KBM-7 (cell line): ENCODE measurements at regions not wholly inside any gene's neighbourhood (a gene's known extent, or its start where the extent isn't known, plus 50 kb on each side); places are given as distances from the start of the nearest gene placed in this dataset.
"Not testable (repeated sequence)": the region's sequence is repeated elsewhere in the genome, so short reads cannot be mapped to it uniquely, and the experiment has no call there.

ENCODE experiments used
- DNase-seq: peaks from one replicate; pipeline ENCODE4 v3.0.0-alpha.2; 2015
- in situ Hi-C: fragments of 300-500 bp; cut with MboI; formaldehyde crosslinking; loops from 2 replicates; pipeline ENCODE4 v1.14.3; 2020; ENCODE audit warnings: low sequenced_read_pairs, low pct_unique_long_range_greater_than_20kb, mixed read lengths

DNA sequence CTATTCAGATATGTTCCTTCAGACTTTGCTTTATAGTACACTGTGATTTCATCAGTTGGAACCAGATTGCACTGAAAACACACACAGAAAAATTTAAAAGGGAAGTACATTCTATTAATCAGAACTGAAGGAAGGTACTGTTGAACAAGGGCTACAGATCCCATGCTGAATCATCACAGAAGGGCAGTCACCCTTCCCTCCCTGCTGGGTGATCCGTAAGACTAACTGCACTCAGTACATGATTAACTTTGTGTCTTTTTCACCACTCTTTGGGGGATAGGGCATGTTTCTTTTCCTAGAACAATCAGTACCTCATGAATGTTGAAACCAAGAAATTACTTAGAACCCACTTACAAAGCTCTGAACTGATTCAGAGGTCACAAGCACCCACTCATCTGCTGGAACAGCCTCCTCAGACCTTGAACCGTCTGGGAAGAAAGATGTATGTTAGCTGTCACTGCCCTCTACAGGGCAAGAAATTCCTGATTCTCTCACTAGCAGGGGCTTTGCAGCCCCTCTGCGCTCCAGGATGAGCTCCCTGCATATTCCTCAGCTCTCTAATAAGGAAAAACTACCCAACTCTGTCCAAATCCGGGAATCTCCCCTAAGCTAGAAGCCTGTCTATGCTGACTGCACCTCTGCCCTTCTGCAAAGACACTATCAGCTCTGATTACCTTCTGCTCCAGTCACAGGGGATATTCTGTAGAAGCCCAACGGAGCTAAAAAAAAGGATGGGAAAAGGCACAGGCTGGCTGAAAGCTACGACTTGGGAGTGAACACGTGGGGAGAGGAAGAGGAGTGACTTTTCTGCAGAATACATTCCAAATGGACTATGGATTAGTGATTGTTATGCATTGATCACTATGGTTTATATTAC lies 51.0 kb downstream of the IARS1 start:
- DNase-seq, result no peak
- in situ Hi-C loops, result loop anchor here (25.0 kb wide), 1 partner anchor 105 kb away; no protein-coding TSS in a partner anchor

DNA sequence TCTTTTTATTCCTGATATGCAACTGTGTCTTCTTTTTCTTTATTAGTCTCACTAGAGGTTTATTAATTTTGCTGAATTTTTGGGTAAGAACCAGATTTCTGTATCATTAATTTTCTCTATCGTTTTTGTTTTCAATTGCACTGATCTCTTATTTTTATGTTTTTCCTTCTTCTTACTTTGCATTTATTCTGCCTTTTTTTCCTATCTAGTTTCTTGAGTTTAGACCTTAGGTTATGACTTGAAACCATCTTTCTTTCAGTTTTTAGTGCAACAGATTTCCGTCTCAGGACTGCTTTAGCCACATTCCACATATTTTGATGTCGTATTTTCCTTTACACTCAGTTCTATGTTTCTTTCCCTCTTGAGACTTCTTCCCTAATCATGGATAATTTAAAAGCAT lies 56.6 kb downstream of the IARS1 start:
- in situ Hi-C loops, result loop anchor here (25.0 kb wide), 1 partner anchor 100 kb away; no protein-coding TSS in a partner anchor
- DNase-seq, result no peak

DNA sequence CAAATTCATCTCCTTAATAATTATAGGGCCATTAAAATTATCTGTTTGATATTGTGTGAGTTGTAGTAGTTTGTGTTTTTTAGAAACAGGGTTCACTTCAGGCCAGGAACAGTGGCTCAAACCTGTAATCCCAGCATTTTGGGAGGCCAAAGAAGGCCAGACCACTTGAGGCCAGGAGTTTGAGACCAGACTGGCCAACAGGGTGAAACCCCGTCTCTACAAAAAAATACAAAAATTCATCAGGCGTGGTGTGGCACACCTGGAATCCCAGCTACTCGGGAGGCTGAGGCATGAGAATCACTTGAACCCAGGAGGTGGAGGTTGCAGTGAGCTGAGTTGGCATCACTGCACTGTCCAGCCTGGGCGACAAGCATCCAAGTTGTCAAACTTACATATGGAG lies 57.0 kb downstream of the IARS1 start:
- DNase-seq, result no peak
- in situ Hi-C loops, result loop anchor here (25.0 kb wide), 1 partner anchor 99 kb away; no protein-coding TSS in a partner anchor

DNA sequence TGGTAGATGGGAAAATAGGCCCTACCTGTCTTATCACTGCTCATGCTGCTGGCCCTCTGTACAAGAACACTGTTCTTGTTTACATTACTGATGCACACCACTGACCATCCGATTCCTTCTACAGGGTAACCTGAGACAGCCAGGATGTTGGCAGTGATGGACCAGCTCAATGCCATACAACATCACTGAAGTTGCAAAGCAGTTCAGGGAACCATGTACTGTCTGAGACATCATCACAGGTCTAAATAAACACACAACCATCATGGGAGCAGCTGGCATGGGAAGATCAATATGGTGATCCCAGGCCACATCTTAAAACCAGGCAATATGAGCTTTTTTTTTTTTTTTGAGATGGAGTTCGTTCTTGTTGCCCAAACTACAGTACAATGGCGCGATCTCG lies 59.0 kb downstream of the IARS1 start:
- in situ Hi-C loops, result loop anchor here (25.0 kb wide), 1 partner anchor 97 kb away; no protein-coding TSS in a partner anchor
- no peak for DNase-seq

DNA sequence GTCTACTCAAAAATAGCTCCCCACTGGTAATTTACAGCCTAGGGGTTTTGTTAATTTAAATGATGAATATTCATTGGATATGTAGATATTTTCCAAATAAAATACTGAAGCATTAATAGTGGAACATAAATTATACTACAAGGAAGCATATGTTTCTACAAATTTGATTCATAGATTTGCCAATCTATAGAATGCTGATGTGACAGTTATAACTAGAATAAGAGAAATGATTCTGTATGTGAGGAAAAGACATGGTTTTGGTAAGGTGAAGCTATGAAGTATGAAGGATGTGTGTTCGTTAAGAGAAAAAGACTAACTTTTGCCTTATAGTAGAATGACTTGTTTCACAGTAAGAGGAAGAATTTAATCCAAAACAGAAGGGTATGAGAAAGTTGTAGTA lies 61.3 kb downstream of the IARS1 start:
- in situ Hi-C loops, result loop anchor here (25.0 kb wide), 1 partner anchor 95 kb away; no protein-coding TSS in a partner anchor
- no peak for DNase-seq

DNA sequence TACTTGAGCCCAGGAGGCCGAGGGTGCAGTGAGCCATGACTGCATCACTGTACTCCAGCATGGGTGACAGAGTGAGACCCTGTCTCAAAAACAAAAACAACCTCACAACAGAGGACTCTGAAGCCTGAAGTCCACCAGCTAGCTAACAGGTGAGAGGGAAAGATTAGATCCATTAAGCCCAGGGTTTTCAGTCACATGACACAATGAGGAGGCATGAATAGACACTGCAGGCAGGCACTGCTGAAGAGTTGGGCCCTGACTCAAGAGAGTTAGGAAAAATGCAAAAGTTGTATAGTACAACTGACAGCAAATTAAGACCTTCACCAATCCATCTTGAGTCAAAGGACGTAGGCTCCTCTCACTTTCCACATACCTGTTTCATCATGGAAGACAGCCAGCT lies 64.9 kb downstream of the IARS1 start:
- DNase-seq, result no peak
- in situ Hi-C loops, result loop anchor here (25.0 kb wide), 1 partner anchor 91 kb away; no protein-coding TSS in a partner anchor

DNA sequence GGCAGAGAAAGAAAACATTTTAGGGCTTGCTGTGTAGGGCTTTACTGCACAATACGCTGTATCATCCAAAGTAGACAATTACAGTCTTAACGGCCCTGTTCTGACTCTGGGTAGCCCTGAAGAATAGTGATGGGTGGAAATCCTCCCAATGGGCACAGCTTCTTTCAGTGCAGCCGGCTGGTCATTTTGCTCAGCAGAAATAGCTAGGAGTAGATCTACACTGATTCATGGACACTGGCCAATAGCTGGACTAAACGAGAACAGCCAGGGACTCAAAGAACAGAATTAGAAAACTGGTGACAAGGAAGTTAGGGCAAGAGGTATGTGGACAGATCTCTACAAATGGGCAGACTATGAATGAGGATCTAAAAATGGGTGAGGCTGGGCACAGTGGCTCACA lies 69.3 kb downstream of the IARS1 start:
- no peak for DNase-seq

DNA sequence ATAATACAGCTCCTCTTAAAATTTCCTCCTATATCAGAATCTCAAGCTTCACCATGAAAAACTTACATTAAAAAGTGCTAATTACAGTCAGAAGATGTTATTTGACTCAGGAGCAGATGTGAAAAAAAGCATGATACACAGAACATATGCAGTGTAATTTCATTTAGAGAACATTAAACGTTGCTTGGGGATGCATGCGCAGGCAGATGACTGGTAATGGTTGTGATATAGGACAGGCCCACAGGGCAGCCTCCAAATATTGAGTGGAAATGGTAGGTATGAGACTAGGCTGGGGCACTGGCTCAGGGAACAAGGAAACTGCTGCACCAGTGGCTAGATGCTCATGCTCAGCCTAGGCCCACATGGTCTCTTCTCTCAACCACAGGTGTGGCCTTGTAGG lies 69.7 kb downstream of the IARS1 start:
- in situ Hi-C loops, result loop anchor here (25.0 kb wide), 1 partner anchor 89 kb away; no protein-coding TSS in a partner anchor
- no peak for DNase-seq

More for the DNA sequence above, 69.3 kb downstream of the IARS1 start:
- in situ Hi-C loops, result loop anchor here (25.0 kb wide), 1 partner anchor 88 kb away; no protein-coding TSS in a partner anchor

DNA sequence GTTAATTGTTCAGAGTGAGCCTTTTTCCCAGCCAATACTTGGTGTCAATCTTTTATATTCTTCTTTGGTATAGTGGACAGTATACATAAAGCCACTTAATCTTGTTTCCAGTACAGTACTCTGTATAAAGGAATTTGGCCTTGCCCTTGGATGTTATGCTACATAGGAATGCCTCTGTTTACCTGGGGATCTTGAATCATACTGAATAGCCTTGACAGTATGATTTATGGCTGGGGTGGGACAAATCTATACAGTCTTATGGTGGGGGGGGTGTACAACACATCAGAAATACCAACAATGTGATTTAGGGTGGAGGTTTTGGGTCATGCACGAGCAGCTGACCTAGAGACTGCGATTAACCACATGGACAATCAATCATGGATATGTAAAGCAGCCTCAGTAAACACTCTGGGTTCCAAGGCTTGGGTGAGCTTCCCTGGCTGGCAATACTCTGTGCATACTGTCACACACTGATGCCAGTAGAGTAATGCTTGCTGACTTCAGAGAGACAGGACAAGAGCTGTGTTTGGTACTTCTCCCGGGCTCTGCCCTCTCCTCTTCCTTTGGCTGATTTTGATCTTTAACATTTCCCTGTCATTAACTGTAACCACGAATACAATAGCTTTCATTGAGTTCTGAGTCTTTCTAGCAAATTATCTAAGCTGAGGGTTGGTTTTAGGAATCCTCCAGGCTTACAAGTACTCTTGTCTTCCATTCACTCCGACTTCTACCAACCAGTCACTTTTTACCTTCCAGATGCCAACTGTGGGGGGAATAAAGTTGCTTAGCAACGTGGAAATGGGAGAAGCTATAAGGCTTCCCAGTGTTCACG lies 84.6 kb downstream of the IARS1 start:
- in situ Hi-C loops, result loop anchor here (25.0 kb wide), 1 partner anchor 103 kb away; no protein-coding TSS in a partner anchor
- no peak for DNase-seq

DNA sequence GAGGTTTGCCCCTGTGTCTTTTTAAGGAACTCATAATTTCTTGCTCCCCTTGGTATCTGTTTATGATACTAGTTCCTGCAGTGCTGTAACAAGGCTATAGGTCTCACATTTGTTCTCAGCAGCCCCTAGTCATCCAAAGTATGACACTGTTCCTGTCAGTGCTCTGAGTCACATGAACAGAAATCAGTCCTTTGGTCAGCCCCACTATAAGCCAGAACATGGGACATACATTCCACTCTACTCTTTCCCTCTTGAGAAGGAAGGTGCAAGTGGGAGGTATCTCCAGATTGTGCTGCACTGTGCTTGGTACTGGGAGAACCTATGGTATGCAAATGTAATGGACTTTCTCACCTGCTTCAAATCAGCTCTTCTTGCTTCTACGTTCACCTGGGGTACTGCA lies 87.0 kb downstream of the IARS1 start:
- in situ Hi-C loops, result loop anchor here (25.0 kb wide), 1 partner anchor 106 kb away; no protein-coding TSS in a partner anchor
- DNase-seq, result peak; percentile 20

DNA sequence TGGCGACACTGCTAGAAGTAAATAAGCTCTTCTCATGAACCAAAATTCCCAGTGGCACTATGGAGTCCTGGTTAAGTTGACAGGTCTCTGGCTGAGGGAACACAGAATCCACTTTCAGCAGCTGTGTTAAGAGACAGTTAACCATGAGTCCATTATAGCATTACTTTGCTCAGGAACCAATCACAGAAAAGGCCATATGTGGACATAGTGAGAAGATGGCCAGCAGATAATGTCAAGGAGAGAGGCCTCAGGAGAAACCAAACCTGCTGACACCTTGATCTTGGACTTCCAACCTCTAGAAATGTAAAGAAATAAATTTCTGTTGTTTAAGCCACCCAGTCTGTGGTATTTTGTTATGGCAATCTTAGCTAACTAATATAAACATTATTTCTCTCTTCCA lies 88.7 kb upstream of the SPTLC1 start:
- in situ Hi-C loops, result loop anchor here (25.0 kb wide), 1 partner anchor 108 kb away; no protein-coding TSS in a partner anchor

DNA sequence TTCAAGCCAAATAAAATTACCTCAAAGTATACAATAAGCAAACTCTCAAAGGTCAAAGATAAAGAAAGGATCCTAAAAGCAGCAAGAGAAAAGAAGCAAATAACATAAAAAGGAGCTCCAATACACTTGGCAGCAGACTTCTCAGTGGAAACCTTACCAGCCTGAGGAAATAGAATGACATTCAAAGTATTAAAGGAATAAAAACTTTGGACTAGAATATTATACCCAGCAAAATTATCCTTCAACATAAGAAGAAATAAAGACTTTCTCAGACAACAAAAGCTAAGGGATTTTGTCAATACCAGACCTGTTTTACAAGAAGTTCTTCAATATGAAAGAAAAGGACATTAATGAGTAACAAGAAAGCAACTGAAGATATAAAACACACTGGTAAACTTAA lies 83.0 kb upstream of the SPTLC1 start:
- DNase-seq, in situ Hi-C loops: not testable (repeated sequence)

More for the DNA sequence above, 88.7 kb upstream of the SPTLC1 start:
- DNase-seq, result not testable (repeated sequence)

DNA sequence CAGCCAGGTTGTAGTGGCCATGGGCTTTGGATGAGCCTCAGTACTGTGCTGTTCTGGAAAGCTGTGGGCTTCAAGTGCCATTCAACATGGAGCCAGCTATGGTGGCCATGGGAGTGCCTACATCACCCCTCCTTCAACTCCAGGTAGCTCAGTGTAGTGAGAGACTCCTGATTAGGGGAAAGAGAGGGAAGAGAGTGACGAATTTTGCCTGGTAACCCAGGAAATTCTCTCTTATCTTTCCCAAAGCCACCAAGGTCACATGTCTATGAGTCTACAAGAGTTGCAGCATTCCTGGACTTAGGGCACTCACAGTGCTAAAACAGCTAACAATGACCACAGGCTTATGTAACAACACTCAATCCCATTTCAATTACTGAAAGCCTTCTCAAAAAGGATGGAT lies 81.7 kb upstream of the SPTLC1 start:
- in situ Hi-C loops, result no loop called here
- no peak for DNase-seq

DNA sequence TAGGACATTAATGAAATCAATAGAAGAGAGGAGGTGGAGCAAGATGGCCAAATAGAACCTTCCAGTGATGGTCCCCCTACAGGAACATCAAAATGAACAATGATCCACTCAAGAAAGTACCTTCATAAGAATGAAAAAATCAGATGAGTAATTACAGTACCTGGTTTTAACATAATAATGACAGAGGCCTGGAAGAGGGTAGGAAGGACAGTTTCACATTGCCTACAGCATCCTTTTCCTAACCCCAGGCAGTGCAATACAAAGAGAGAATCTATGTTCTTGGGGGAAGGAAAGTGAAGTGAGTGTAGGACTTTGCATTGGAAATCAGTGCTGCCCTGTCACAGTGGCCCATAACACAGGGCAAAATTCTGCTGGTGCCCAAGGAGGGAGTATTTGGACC lies 81.2 kb upstream of the SPTLC1 start:
- in situ Hi-C loops, result no loop called here
- DNase-seq, result no peak

DNA sequence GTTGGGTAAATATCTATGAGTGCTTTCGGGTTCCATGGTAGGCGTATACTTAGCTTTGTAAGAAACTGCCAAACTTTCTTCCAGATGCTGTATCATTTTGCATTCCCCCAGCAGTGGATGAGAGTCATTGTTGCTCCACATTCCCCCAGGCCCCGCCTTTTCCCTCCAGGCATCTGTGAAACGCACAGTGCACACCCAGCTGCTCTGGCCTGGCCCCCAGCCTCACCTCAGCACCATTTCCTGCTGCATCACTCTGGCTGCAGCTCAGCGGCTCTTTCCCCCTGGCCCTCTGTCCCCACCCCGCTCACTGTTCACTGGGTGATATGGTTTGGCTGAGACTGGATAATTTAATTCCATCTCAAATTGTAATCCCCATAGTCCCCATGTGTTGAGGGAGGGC lies 76.6 kb upstream of the SPTLC1 start:
- DNase-seq, result no peak
- in situ Hi-C loops, result no loop called here

DNA sequence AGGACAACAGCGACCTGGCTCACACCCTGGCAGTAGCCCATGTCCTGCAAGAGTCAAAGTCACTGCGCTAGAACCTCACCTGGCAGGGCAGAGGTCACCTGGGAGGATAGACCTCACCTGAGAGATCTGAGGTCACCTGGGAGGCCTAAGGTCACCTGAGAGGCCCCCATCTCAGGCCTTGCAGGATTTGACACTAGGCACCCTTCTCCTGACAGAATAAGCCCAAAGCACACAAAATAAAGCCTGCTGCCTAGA lies 75.2 kb upstream of the SPTLC1 start:
- in situ Hi-C loops, result no loop called here
- no peak for DNase-seq

DNA sequence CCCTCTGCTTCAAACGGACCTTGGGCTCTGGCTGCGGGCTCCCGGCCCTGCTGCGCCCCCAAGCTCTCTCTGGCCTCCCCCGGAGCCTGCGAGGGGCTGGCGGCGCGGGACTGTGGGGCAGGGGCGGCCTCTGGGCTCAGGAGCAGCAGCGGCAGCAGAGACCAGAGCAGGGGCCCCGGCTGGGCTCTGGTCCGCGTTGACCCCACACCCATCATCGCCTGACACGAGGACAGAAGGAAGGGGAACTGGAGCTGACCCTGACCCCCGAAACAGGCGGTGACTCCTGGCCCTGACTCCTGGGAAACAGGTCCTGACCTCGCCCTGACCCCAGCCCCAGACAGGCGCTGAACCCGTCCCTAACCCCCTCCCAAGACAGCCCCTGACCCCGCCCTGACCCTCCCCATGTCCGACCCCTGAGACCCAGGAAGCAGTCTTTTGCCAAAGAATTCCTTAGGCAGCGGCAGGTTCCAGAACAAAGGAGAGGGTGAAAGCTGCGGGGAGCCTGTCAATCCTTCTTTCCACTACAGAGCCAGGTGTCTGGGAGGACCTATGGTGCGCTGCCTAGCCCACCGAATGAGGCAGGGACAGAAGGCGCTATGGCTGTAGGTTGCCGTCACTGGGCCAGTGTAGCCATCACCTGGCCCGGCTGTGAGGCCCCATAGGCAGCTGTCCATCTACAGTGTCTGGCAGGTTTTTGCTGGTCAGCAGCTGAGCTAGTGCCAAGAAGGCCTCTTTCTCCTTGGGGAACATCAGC lies 74.7 kb upstream of the SPTLC1 start:
- in situ Hi-C loops, result no loop called here
- no peak for DNase-seq

DNA sequence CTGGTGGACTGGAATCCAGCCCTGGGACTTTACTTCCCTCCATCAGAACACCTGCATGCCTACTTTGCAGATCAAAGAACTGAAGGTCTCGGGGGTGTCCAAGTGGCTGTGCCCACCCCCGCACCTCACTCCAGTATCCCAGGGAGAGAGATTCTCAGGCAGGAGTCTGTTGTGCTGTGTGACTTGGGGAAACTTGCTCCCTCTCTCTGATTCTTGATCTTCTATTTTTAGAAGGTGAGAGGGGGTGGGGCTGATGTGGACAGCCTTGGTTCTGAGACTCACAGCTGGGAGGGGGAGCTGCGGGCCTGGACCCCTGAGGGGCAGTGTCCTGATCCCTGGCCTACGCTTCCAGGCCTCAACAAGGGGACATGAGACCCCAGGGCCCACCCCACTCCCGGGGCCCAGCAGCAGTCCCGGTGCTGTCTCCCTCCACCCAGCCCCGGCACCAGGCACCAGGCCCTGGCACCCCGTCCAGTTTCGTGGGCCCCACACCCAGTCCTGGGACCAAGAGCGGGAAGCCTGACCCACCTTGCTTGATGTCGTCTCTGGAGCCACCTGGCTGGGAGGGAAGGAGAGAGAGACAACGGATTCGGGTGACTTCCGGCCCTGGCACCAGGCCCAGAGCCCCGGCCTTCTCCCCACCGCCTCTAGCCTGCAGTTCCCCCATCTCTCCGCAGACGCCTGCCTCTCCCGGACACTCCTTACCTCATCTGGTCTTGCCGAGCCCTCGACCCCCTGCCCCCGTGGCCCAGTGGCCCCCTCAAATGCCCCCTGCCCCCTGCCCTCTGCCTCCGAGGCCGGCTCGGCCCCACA lies 74.0 kb upstream of the SPTLC1 start:
- DNase-seq, result no peak
- in situ Hi-C loops, result no loop called here
